HEK293T (cell line): ENCODE measurements at regions not wholly inside any gene's neighbourhood (a gene's known extent, or its start where the extent isn't known, plus 50 kb on each side); places are given as distances from the start of the nearest gene placed in this dataset.
A peak's percentile ranks its signal among the peaks of the same experiment; 100 is the strongest.
"Not testable (repeated sequence)": the region's sequence is repeated elsewhere in the genome, so short reads cannot be mapped to it uniquely, and the experiment has no call there.

Experiments
- CTCF ChIA-PET: fragments of 350-600 bp; formaldehyde crosslinking; extraction: SDS; loops from one replicate; lab custom pipeline; 2021; ENCODE audit warnings: antibody characterized with exemption, inconsistent platforms; lab: Yijun Ruan, JAX
- POLR2A ChIA-PET: fragments of 350-600 bp; formaldehyde crosslinking; extraction: SDS; loops from one replicate; lab custom pipeline; 2020; ENCODE audit warnings: antibody characterized with exemption, inconsistent platforms; lab: Yijun Ruan, JAX
- DNase-seq: peaks from one replicate; pipeline ENCODE4 v3.0.0; 2012; ENCODE audit warnings: mixed read lengths; ENCODE audit errors: extremely low spot score
- ARNT ChIP-seq: fragments of 450-650 bp; IDR thresholded peaks from 2 replicates; pipeline ENCODE4 v1.6.1; 2017; ENCODE audit warnings: mild to moderate bottlenecking
- BHLHE40 ChIP-seq: fragments of 450-650 bp; IDR thresholded peaks from 2 replicates; pipeline ENCODE4 v1.6.1; 2016; ENCODE audit warnings: mild to moderate bottlenecking, moderate library complexity, borderline replicate concordance
- CTBP1 ChIP-seq: fragments of 450-650 bp; IDR thresholded peaks from 2 replicates; pipeline ENCODE4 v1.6.1; 2016; ENCODE audit warnings: borderline replicate concordance
- ELF4 ChIP-seq: fragments of 450-650 bp; IDR thresholded peaks from 2 replicates; pipeline ENCODE4 v1.6.1; 2017; ENCODE audit warnings: antibody characterized with exemption
- FOXA1 ChIP-seq: fragments of 450-650 bp; IDR thresholded peaks from 2 replicates; pipeline ENCODE4 v1.6.1; 2016; ENCODE audit warnings: mild to moderate bottlenecking
- FOXK2 ChIP-seq: fragments of 450-650 bp; IDR thresholded peaks from 2 replicates; pipeline ENCODE4 v1.6.1; 2016; ENCODE audit warnings: mild to moderate bottlenecking
- FOXM1 ChIP-seq: fragments of 450-650 bp; IDR thresholded peaks from 2 replicates; pipeline ENCODE4 v1.6.1; 2017; ENCODE audit warnings: mild to moderate bottlenecking, borderline replicate concordance
- HDGF ChIP-seq: fragments of 450-650 bp; IDR thresholded peaks from 2 replicates; pipeline ENCODE4 v1.6.1; 2017; ENCODE audit warnings: antibody characterized with exemption, borderline replicate concordance
- L3MBTL2 ChIP-seq: fragments of 450-650 bp; conservative IDR thresholded peaks from 2 replicates; pipeline ENCODE4 v1.6.1; 2016; ENCODE audit warnings: mild to moderate bottlenecking
- LEF1 ChIP-seq: fragments of 450-650 bp; IDR thresholded peaks from 2 replicates; pipeline ENCODE4 v1.6.1; 2017; ENCODE audit warnings: mild to moderate bottlenecking, borderline replicate concordance
- NFRKB ChIP-seq: fragments of 450-650 bp; IDR thresholded peaks from 2 replicates; pipeline ENCODE4 v1.6.1; 2016; ENCODE audit warnings: mild to moderate bottlenecking, moderate library complexity
- SP1 ChIP-seq: fragments of 450-650 bp; IDR thresholded peaks from 2 replicates; pipeline ENCODE4 v1.6.1; 2017
- SUZ12 ChIP-seq: fragments of 450-650 bp; IDR thresholded peaks from 2 replicates; pipeline ENCODE4 v1.6.1; 2016; ENCODE audit warnings: mild to moderate bottlenecking
- TARDBP ChIP-seq: fragments of 450-650 bp; IDR thresholded peaks from 2 replicates; pipeline ENCODE4 v1.6.1; 2016
- ZNF384 ChIP-seq: fragments of 450-650 bp; IDR thresholded peaks from 2 replicates; pipeline ENCODE4 v1.6.1; 2016
- TF ChIP-seq, protein P1 (sequence below): fragments of 450-650 bp; IDR thresholded peaks from 2 replicates; pipeline ENCODE4 v1.6.1; 2016

- TF ChIP-seq, protein P1, sequence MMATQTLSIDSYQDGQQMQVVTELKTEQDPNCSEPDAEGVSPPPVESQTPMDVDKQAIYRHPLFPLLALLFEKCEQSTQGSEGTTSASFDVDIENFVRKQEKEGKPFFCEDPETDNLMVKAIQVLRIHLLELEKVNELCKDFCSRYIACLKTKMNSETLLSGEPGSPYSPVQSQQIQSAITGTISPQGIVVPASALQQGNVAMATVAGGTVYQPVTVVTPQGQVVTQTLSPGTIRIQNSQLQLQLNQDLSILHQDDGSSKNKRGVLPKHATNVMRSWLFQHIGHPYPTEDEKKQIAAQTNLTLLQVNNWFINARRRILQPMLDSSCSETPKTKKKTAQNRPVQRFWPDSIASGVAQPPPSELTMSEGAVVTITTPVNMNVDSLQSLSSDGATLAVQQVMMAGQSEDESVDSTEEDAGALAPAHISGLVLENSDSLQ = peak; percentile 57
- no peak for TF ChIP-seq FOXA1
- no peak for TF ChIP-seq FOXM1
- TF ChIP-seq LEF1 = no peak
- TF ChIP-seq TARDBP = no peak
- no peak for TF ChIP-seq HDGF
- no peak for TF ChIP-seq L3MBTL2
- TF ChIP-seq ZNF384 = 0 out of 2 replicates have a peak, but pooled peaks have one; percentile 37
- no peak for TF ChIP-seq ELF4
- no peak for TF ChIP-seq BHLHE40
- CTCF ChIA-PET = interaction anchor here (0.7 to 1.5 kb wide), 4 partner anchors 16 to 1973 kb away, joined by 3 to 5 read pairs (median 4); no protein-coding TSS in a partner anchor
- no peak for DNase-seq
- POLR2A ChIA-PET = no interaction called here
Measured at GRCh38 chr10:52571516-52572182, 200.9 kb downstream of the MBL2 start.

- TF ChIP-seq NFRKB = no peak
- no peak for TF ChIP-seq ARNT
- no peak for TF ChIP-seq HDGF
- ChIA-PET POLR2A (no interaction called here), CTCF (interaction anchor here (1.2 kb wide), 1 partner anchor 12 kb away, joined by 3 read pairs; no protein-coding TSS in a partner anchor)
- no peak for DNase-seq
Measured at GRCh38 chr10:52573347-52573746, 199.2 kb downstream of the MBL2 start.

- ChIA-PET CTCF (interaction anchor here (0.6 kb wide), 1 partner anchor 171 kb away, joined by 3 read pairs; no protein-coding TSS in a partner anchor), POLR2A (no interaction called here)
- no peak for DNase-seq
- TF ChIP-seq BHLHE40 (no peak), ZNF384 (no peak), HDGF (no peak), LEF1 (no peak), ARNT (no peak), SUZ12 (no peak), L3MBTL2 (no peak), SP1 (no peak), FOXA1 (no peak), CTBP1 (no peak), TARDBP (no peak), ELF4 (no peak), NFRKB (no peak), FOXK2 (no peak), FOXM1 (no peak)
- TF ChIP-seq, protein P1 = no peak
Measured at GRCh38 chr10:52574697-52575096, 197.9 kb downstream of the MBL2 start.

DNA sequence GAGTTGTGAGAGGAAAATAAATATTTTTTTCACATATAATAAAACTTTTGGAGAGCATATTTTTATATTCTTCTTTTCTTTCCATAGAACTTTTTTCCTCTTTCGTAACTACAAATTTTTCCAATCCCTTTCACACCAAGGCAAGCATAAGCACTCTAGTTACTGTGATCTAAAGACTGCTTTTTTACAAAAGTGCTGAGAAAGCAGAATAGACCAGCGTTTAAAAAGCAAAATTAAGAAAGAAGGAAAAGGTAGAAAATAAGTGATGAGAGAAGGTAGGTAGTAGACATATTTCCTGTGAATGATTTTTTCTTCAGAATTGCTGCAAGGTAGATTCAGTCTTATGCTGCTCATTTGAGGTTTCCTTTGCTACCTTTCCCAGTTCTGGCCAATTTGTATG is 195.5 kb downstream of the MBL2 start:
- ChIA-PET CTCF (no interaction called here), POLR2A (no interaction called here)
- DNase-seq = no peak
- TF ChIP-seq CTBP1 (no peak), ZNF384 (no peak), ELF4 (no peak), SUZ12 (no peak), LEF1 (no peak), BHLHE40 (no peak), HDGF (no peak), FOXK2 (no peak), L3MBTL2 (no peak), FOXA1 (no peak), NFRKB (no peak)
- TF ChIP-seq, protein P1 = no peak

DNA sequence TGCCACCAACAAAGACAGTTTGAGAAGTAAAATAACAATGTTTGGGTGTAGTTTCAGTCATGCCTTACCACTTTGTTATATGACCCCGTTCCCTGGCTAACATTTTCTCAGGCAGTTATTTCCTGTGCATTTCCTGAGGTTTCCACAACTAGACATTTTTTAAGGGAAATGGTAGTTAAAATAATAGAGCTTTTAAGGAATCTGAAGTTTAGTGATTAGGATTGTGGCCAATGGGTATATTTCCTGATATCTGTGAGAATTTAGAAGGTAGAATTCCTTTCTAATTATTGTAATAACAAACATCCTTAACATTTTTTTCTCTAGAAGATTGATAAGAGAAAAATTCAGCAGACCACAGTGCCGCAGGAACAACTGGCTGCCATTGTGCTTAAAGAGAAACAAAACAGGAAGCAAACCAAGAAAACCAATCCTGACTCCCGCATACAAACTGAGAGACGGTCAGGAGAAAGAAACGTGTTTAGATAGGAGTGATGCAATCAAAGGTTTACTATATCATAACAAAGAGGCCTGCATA is 193.6 kb downstream of the MBL2 start:
- CTCF ChIA-PET = no interaction called here

DNA sequence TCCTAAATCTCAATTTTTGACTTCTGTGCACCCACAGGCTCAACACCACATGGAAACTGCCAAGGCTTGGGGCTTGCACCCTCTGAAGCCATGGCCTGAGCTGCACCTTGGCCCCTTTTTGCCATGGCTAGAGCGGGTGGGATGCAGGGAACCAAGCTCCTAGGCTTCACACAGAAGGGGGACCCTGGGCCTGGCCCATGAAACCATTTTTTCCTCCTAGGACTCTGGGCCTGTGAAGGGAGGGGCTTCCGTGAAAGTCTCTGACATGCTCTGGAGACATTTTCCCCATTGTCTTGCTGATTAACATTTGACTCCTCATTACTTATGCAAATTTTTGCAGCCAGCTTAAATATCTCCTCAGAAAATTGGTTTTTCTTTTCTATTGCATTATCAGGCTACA is 190.9 kb downstream of the MBL2 start:
- DNase-seq, CTCF ChIA-PET, POLR2A ChIA-PET: not testable (repeated sequence)

More for the DNA sequence above, 193.6 kb downstream of the MBL2 start:
- no peak for TF ChIP-seq L3MBTL2
- no peak for TF ChIP-seq ZNF384
- no peak for TF ChIP-seq LEF1
- no peak for TF ChIP-seq SUZ12
- DNase-seq = no peak
- POLR2A ChIA-PET = no interaction called here
